IPS-15b (cell line): ENCODE measurements at regions not wholly inside any gene's neighbourhood (a gene's known extent, or its start where the extent isn't known, plus 50 kb on each side); places are given as distances from the start of the nearest gene placed in this dataset.
"Not testable (repeated sequence)": the region's sequence is repeated elsewhere in the genome, so short reads cannot be mapped to it uniquely, and the experiment has no call there.

Source experiments
- H3K27me3 ChIP-seq: one replicate; pipeline ENCODE4 v1.6.1; 2013; ENCODE audit warnings: low read length; ENCODE audit not compliant: control insufficient read depth, insufficient read depth
- H3K36me3 ChIP-seq: one replicate; pipeline ENCODE4 v1.6.1; 2013; ENCODE audit warnings: low read length; ENCODE audit not compliant: control insufficient read depth, insufficient read depth
- H3K4me1 ChIP-seq: one replicate; pipeline ENCODE4 v1.6.1; 2013; ENCODE audit warnings: mild to moderate bottlenecking, low read length; ENCODE audit not compliant: control insufficient read depth, insufficient read depth
- H3K4me3 ChIP-seq: one replicate; pipeline ENCODE4 v1.5.1; 2013; ENCODE audit warnings: low read depth, low read length
- H3K9ac ChIP-seq: one replicate; pipeline ENCODE4 v1.6.1; 2013; ENCODE audit warnings: low read depth, mild to moderate bottlenecking, low read length
- H3K9me3 ChIP-seq: one replicate; pipeline ENCODE4 v1.6.1; 2013; ENCODE audit warnings: mild to moderate bottlenecking, low read length; ENCODE audit not compliant: control insufficient read depth, insufficient read depth

DNA sequence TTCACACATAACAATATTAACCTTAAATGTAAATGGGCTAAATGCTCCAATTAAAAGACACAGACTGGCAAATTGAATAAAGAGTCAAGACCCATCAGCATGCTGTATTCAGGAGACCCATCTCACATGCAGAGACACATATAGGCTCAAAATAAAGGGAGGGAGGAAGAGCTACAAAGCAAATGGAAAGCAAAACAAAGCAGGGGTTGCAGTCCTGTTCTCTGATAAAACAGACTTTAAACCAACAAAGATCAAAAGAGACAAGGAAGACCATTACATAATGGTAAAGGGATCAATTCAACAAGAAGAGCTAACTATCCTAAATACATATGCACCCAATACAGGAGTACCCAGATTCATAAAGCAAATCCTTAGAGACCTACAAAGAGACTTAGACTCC, 78.8 kb upstream of the RREB1 start:
- not testable (repeated sequence) for H3K4me3 ChIP-seq, H3K9ac ChIP-seq, H3K4me1 ChIP-seq, H3K36me3 ChIP-seq, H3K9me3 ChIP-seq, H3K27me3 ChIP-seq

DNA sequence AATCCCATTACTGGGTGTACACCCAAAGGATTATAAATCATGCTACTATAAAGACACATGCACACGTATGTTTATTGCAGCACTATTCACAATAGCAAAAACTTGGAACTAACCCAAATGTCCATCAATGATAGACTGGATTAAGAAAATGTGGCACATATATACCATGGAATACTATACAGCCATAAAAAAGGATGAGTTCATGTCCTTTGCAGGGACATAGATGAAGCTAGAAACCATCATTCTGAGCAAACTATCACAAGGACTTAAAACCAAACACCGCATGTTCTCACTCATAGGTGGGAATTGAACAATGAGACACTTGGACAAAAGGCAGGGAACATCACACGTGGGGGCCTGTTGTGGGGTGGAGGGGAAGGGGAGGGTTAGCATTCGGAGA, 76.8 kb upstream of the RREB1 start:
- H3K36me3 ChIP-seq, H3K4me1 ChIP-seq, H3K9me3 ChIP-seq, H3K4me3 ChIP-seq, H3K27me3 ChIP-seq, H3K9ac ChIP-seq: not testable (repeated sequence)

DNA sequence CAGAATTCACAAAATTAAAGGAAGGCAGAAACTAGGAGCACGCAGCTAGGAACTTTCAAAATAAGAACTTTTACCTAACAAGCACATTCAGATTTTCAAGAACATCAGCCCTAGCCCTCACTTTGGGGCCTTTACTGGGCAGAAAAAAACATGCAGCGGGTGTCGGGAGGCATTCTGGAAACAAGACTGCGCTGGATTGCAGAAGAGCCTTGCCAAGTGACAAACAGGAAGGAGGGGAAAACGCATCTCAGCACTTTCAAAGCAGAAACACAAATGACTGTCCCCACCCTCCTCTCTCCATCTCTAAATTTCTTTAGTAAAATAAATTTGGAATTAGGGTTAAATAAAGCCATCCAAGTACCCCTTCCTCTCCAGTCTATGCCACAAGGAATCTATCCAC, 74.6 kb upstream of the RREB1 start:
- no peaks in the 10 kb centered on the region for H3K27me3 ChIP-seq
- no peaks in the 10 kb centered on the region for H3K4me1 ChIP-seq
- no peak overlapping the region for H3K9ac ChIP-seq
- H3K36me3 ChIP-seq = no peaks in the 10 kb centered on the region
- no peaks in the 10 kb centered on the region for H3K9me3 ChIP-seq
- H3K4me3 ChIP-seq = no peak overlapping the region

DNA sequence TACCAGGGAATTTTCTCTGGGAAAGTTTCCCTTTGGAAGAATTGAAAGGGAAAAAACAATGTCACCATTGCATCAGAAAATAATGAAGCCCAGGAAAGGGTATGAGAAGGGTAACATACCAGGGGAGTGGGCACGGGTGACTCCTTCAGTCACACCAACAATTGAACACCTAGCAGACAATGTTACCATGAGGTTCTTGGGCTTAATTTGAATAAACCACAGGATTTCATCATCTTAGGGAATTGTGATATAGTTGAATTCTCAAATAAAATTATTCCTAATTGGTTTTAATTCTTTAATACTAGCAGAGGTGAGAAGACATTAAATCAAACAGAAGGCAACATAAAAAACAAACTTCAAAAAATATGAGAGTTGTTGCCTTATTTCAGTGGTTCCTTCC, 73.7 kb upstream of the RREB1 start:
- Histone ChIP-seq H3K4me1 (no peaks in the 10 kb centered on the region), H3K4me3 (no peak overlapping the region), H3K36me3 (no peaks in the 10 kb centered on the region), H3K9ac (no peak overlapping the region), H3K27me3 (no peaks in the 10 kb centered on the region), H3K9me3 (no peaks in the 10 kb centered on the region)

DNA sequence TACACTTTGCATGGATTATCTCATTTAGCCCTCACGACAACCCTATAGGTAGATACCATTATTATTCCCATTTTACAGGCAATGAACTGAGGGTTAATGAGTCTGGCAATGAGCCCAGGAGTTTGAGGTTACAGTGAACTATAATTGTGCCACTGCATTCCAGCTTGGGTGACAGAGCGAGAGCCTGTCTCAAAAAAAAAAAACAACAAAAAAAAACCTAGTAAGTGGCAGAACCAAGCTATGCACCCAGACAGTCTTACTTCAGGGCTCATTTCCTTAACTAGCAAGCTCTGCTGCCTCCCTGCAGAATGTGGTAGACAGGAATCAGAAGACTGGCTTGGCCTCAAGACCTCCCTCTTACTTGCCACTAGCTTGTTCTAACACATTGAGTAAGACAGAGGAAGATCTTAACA, 71.9 kb upstream of the RREB1 start:
- Histone ChIP-seq H3K36me3 (no peaks in the 10 kb centered on the region), H3K27me3 (no peaks in the 10 kb centered on the region), H3K4me1 (no peaks in the 10 kb centered on the region), H3K9me3 (no peaks in the 10 kb centered on the region), H3K4me3 (no peak overlapping the region), H3K9ac (no peak overlapping the region)

DNA sequence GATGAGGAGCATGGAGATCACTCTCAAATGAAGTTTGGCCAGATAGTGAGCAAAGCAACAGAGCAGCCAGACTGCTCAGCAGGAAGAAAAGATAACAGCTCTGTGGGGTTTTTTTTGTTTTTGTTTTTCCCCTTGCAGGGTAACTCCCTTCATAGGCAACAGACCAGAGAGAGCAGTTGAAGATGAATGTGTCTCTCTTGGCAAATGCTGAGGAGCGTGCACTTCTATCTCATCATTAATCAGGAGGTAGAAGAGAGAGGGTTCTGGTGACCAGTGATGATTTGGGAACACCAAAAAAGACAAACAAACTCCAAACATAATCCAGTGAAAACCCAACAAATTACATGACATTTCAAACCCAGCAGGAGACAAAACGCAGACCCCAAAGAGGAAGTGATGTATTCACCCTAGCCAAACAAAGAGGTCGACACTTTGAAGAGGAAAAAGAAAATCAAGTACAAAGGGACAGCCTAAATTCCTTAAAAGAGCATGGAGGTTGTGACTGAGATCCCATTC, 66.2 kb upstream of the RREB1 start:
- peaks cover 3% of the 10 kb centered on the region for H3K27me3 ChIP-seq
- no peak overlapping the region for H3K4me3 ChIP-seq
- H3K9ac ChIP-seq = no peak overlapping the region
- H3K9me3 ChIP-seq = no peaks in the 10 kb centered on the region
- peaks cover 15% of the 10 kb centered on the region for H3K4me1 ChIP-seq
- no peaks in the 10 kb centered on the region for H3K36me3 ChIP-seq

DNA sequence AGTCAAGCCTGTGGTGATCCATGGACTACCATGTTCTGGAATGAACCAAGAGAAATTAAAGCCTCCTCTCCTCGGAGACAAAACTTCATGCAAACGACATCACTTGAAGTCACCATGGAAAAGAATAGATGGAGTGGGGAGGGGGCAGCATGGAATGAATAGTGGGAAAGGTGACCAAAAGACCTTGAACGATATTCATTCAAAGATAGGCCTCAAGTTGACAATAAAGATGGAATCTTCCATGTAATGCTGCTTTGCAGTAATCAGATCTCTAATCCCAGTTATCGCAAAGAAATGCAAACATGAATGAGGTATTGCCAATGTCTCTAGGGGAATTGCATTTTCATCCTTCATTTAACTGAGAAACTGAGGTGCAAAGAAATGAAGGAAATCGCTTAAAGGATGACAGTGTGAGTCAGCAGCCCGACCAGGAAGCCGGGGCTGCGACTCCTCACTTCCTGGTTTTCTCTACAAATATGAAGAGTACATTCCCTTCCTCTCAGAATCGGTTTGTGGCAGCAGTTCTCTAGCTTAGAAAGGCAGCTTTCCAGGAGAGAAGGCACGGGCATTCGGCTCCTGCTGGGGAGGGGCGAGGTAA, 65.6 kb upstream of the RREB1 start:
- Histone ChIP-seq H3K4me3 (no peak overlapping the region), H3K36me3 (no peaks in the 10 kb centered on the region), H3K4me1 (peaks cover 15% of the 10 kb centered on the region), H3K27me3 (peaks cover 3% of the 10 kb centered on the region), H3K9ac (no peak overlapping the region), H3K9me3 (no peaks in the 10 kb centered on the region)

DNA sequence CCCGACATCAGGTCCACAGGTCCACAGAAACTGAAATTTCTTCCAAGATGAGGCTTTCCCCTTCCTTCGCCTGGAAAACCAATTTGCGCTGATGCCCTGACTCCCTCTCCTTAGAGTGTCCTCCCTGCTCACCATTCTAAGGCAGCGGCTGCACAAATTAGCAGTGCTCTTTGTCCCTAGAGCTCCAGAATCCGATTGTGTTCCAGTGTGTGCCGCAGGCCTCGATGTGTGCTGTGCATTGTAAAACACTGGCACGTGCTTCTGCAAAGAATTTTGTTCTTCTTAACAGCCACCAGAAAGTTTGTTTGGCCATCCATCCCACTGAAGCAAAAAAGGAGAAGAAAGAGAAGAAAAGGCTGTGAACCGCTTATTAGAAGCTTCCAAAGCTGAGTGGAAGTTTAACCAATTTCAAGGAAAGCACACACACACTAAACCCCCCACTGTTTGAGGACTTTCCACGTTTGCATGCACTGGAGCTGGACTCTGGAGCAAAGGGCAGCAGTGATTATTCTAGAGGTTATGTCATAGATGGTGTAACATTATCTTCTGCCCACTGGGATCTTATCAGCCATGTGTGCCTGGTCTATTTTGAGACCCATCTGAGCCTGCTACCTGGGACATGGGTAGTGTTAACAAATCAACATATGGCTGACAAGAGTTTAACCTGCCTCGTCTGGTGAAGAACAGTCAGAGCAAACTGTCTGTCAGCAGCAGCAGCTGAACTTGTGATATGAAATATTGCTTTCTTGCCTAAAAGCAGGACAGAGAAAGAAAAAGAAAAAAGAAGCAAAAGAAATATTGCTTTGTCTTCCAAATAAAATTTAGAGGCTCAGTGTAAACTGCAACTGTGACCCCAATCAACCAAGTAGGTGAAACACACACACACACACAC, 64.9 kb upstream of the RREB1 start:
- peaks cover 3% of the 10 kb centered on the region for H3K27me3 ChIP-seq
- no peaks in the 10 kb centered on the region for H3K9me3 ChIP-seq
- H3K4me1 ChIP-seq = peaks cover 15% of the 10 kb centered on the region
- H3K9ac ChIP-seq = no peak overlapping the region
- H3K36me3 ChIP-seq = no peaks in the 10 kb centered on the region
- no peak overlapping the region for H3K4me3 ChIP-seq

DNA sequence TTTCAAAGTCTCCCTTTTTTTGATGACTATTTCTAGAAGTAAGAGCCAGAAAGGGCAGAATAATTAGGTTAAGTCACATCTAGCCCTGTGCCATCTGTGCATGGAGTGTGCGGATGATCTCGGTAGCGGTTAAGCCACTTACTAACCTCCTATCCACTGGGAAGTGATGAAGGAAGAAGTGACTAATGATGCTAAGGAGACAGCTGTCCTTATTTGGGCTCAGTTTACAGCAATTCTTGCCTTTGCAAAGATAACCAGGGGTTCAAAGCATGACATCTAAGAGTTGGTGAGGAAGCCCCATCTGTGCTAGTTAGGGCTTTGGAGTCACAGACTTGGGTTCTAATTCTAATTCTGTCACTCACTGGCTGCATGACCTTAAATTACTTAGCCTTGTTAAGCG, 62.4 kb upstream of the RREB1 start:
- H3K9me3 ChIP-seq = no peaks in the 10 kb centered on the region
- peaks cover 3% of the 10 kb centered on the region for H3K27me3 ChIP-seq
- H3K9ac ChIP-seq = no peak overlapping the region
- no peak overlapping the region for H3K4me3 ChIP-seq
- no peaks in the 10 kb centered on the region for H3K36me3 ChIP-seq
- peaks cover 15% of the 10 kb centered on the region for H3K4me1 ChIP-seq

DNA sequence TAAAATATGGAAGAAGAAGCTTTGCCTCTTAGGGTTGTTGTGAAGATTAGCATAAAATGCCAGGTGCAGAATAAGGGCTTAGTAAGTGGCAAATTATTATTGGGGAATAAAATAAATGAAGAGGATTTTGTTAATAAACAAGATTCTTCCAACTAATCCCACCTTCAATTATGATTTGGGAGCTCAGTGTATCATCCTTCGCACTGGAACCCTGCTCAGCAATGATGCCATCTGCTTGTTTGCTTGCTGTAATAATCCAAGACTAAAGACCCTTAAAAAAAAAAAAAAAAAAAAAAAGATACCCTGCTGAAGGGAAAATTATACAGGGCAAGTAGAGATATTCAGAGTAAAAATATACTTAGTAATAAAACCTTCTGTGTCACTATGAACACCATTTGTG, 62.0 kb upstream of the RREB1 start:
- H3K9ac ChIP-seq = no peak overlapping the region
- no peaks in the 10 kb centered on the region for H3K9me3 ChIP-seq
- H3K27me3 ChIP-seq = peaks cover 3% of the 10 kb centered on the region
- H3K4me1 ChIP-seq = peaks cover 17% of the 10 kb centered on the region
- no peaks in the 10 kb centered on the region for H3K36me3 ChIP-seq
- no peak overlapping the region for H3K4me3 ChIP-seq

DNA sequence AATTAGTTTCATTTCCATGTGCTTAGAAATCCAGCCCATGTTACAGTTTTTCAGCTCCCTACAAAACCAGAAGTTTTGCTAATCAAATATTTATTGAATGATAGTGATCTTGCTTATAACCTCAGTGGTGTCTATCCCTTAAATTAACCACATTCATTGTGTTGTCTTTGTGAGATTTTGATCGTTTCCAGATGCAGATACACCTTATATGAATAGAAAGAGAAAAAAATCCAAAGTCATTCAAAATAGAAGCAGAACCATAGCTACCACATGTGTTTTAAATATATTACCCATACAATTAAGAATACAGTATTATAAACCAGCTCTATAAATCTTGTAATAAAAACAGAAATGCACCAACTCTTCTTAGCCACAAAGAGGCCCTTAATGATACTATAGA, 60.6 kb upstream of the RREB1 start:
- no peaks in the 10 kb centered on the region for H3K36me3 ChIP-seq
- peaks cover 3% of the 10 kb centered on the region for H3K27me3 ChIP-seq
- peaks cover 8% of the 10 kb centered on the region for H3K4me1 ChIP-seq
- H3K9ac ChIP-seq = no peak overlapping the region
- no peak overlapping the region for H3K4me3 ChIP-seq
- H3K9me3 ChIP-seq = no peaks in the 10 kb centered on the region

DNA sequence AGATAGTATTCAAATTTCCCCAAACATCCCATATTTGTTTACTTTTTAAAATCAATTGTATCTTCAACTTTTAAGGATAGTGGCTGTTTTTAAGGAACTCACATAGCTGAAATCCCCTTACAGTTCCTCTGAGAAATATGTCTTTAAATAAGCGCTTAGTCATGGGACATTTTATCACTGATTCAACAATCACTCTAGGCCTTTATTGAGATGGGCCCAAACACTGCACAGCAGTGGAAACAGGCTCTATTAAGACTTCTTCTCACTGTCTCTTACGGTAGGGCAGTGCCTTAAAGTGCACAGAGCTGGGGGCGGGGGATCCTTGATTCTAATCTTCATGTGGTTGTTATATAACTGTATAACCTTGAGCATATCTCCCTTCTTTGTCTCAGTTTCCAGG, 59.8 kb upstream of the RREB1 start:
- Histone ChIP-seq H3K4me3 (no peak overlapping the region), H3K9me3 (no peaks in the 10 kb centered on the region), H3K9ac (no peak overlapping the region), H3K27me3 (peaks cover 3% of the 10 kb centered on the region), H3K4me1 (peaks cover 5% of the 10 kb centered on the region), H3K36me3 (no peaks in the 10 kb centered on the region)
